WERI-Rb-1 (cell line): ENCODE measurements at regions not wholly inside any gene's neighbourhood (a gene's known extent, or its start where the extent isn't known, plus 50 kb on each side); places are given as distances from the start of the nearest gene placed in this dataset.

ENCODE experiments used
- DNase-seq: peaks from one replicate; pipeline ENCODE4 v3.0.0-alpha.2; 2020
- H3K27ac ChIP-seq: fragments of 250-450 bp; sonication (Bioruptor Pico); 2 replicates; pipeline ENCODE4 v1.5.1; 2020; ENCODE audit warnings: mild to moderate bottlenecking, moderate library complexity
- H3K27me3 ChIP-seq: fragments of 250-450 bp; sonication (Bioruptor Pico); 2 replicates; pipeline ENCODE4 v1.5.1; 2021; ENCODE audit warnings: mild to moderate bottlenecking, low read depth, moderate library complexity; ENCODE audit not compliant: insufficient read depth, severe bottlenecking
- H3K36me3 ChIP-seq: fragments of 250-450 bp; sonication (Bioruptor Pico); 2 replicates; pipeline ENCODE4 v1.5.1; 2020; ENCODE audit warnings: mild to moderate bottlenecking, moderate library complexity
- H3K4me3 ChIP-seq: 2 replicates; pipeline ENCODE4 v1.5.1; 2011; ENCODE audit warnings: low read depth, mild to moderate bottlenecking, control low read depth, low read length
- H3K9me3 ChIP-seq: fragments of 250-450 bp; sonication (Bioruptor Pico); 2 replicates; pipeline ENCODE4 v1.5.1; 2021; ENCODE audit warnings: mild to moderate bottlenecking, moderate library complexity; ENCODE audit not compliant: severe bottlenecking
- CTCF ChIP-seq: IDR thresholded peaks from 2 replicates; pipeline ENCODE4 v1.5.1; 2011; ENCODE audit warnings: low read depth, mild to moderate bottlenecking, control low read depth, inconsistent platforms, low read length

GRCh38 chr9:86594724-86595123 is 240.5 kb upstream of the TUT7 start:
- Histone ChIP-seq H3K36me3 (no peaks in the 10 kb centered on the region), H3K4me3 (no peak overlapping the region), H3K9me3 (no peaks in the 10 kb centered on the region), H3K27me3 (peaks cover 42% of the 10 kb centered on the region), H3K27ac (no peak overlapping the region)
- no peak for DNase-seq
- no peak for TF ChIP-seq CTCF

GRCh38 chr9:86591472-86591871 is 237.3 kb upstream of the TUT7 start:
- no peak for TF ChIP-seq CTCF
- no peak for DNase-seq
- H3K4me3 ChIP-seq: no peak overlapping the region
- H3K27me3 ChIP-seq: peaks cover 44% of the 10 kb centered on the region
- no peaks in the 10 kb centered on the region for H3K9me3 ChIP-seq
- no peaks in the 10 kb centered on the region for H3K36me3 ChIP-seq
- no peak overlapping the region for H3K27ac ChIP-seq

- no peak overlapping the region for H3K27ac ChIP-seq
- no peak for DNase-seq
- peaks cover 46% of the 10 kb centered on the region for H3K27me3 ChIP-seq
- no peak overlapping the region for H3K4me3 ChIP-seq
- H3K9me3 ChIP-seq: no peaks in the 10 kb centered on the region
- H3K36me3 ChIP-seq: no peaks in the 10 kb centered on the region
- TF ChIP-seq CTCF: no peak
These were observed 235.5 kb upstream of the TUT7 start for GRCh38 chr9:86589730-86590129.

- no peak overlapping the region for H3K4me3 ChIP-seq
- no peak for TF ChIP-seq CTCF
- no peak for DNase-seq
- H3K27ac ChIP-seq: no peak overlapping the region
- no peaks in the 10 kb centered on the region for H3K9me3 ChIP-seq
- H3K27me3 ChIP-seq: peaks cover 49% of the 10 kb centered on the region
- H3K36me3 ChIP-seq: no peaks in the 10 kb centered on the region
These were observed 235.1 kb upstream of the TUT7 start for GRCh38 chr9:86589273-86589672.

GRCh38 chr9:86586144-86586494 is 231.9 kb upstream of the TUT7 start:
- Histone ChIP-seq H3K36me3 (no peaks in the 10 kb centered on the region), H3K4me3 (no peak overlapping the region), H3K9me3 (no peaks in the 10 kb centered on the region), H3K27ac (no peak overlapping the region), H3K27me3 (peaks cover 50% of the 10 kb centered on the region)
- DNase-seq: no peak
- TF ChIP-seq CTCF: no peak

- H3K36me3 ChIP-seq: no peaks in the 10 kb centered on the region
- no peak for TF ChIP-seq CTCF
- H3K27me3 ChIP-seq: peaks cover 46% of the 10 kb centered on the region
- H3K9me3 ChIP-seq: no peaks in the 10 kb centered on the region
- no peak overlapping the region for H3K27ac ChIP-seq
- H3K4me3 ChIP-seq: no peak overlapping the region
- DNase-seq: no peak
These were observed 231.4 kb upstream of the TUT7 start for GRCh38 chr9:86585422-86586143.
